ENCODE measurements at regions not wholly inside any gene's neighbourhood (a gene's known extent, or its start where the extent isn't known, plus 50 kb on each side); places are given as distances from the start of the nearest gene placed in this dataset.

DNA sequence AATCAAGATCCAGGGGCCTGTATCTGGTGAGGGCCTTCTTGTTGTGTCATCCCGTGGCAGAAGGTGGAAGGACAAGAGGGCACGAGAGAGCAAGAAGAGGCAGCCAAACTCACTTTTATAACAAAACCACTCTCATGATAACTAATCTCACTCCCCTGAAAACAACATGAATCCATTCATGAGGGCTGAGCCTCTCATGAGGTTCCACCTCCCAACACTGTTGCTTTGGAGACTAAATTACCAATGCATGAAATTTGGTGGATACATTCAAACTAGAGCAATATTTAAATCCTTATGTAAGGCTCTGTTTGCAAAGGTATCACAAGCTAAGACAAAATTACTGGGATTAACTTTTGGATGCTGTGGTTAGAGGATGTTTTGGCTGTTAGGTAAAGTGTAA is 470.1 kb upstream of the NOVA1 start:
- FAIRE-seq (no peak), DNase-seq (no peak)
- no peaks in the 10 kb centered on the region for H3K4me1 ChIP-seq (ENCODE audit: control insufficient read depth in 3 of 3, insufficient read depth in 2 of 3, low read depth in 1 of 3, low read length in 2 of 3)
- H3K4me3 ChIP-seq (ENCODE audit: low read depth in 1 of 3, low read length in 3 of 3): no peak overlapping the region
- H3K27ac ChIP-seq (ENCODE audit: low read depth in 1 of 3, low read length in 2 of 3): no peak overlapping the region
- no peaks in the 10 kb centered on the region for H3K9me3 ChIP-seq (ENCODE audit: control insufficient read depth in 2 of 2, insufficient read depth in 1 of 2, low read depth in 1 of 2, low read length in 1 of 2)
- H3K36me3 ChIP-seq (ENCODE audit: control insufficient read depth in 3 of 3, insufficient read depth in 2 of 3, low read depth in 1 of 3, low read length in 3 of 3): no peaks in the 10 kb centered on the region
- no peaks in the 10 kb centered on the region for H3K27me3 ChIP-seq (ENCODE audit: control insufficient read depth in 3 of 3, insufficient read depth in 3 of 3, low read length in 3 of 3)
- 76 to 88% (median 83%) methylated on average over 2 of the region's 2 CpGs for WGBS, 3 donors

DNA sequence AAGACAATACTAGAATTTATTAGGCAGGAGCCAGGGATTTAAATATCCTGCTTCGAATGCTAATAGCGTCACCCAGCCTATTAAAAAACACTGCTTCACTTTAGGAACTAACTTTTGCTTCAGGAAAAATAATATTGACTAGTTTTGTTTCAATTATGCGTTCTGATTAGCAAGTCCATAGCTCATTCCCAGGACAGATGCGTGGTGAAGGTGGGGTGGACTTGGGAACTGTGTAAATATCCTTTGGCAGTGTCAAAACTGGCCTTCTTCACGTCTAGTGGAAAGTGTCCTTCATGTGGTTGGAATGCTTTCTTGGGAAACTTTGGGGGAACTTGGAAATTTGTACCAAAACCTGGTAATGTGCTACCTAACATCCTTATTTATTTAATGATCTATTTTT is 474.8 kb upstream of the NOVA1 start:
- DNase-seq (no peak), FAIRE-seq (no peak)
- no peaks in the 10 kb centered on the region for H3K27me3 ChIP-seq (ENCODE audit: control insufficient read depth in 3 of 3, insufficient read depth in 3 of 3, low read length in 3 of 3)
- 39 to 68% (median 44%) methylated on average over 5 of the region's 5 CpGs for WGBS, 3 donors
- H3K9me3 ChIP-seq (ENCODE audit: control insufficient read depth in 2 of 2, insufficient read depth in 1 of 2, low read depth in 1 of 2, low read length in 1 of 2): no peaks in the 10 kb centered on the region
- no peak overlapping the region for H3K4me3 ChIP-seq (ENCODE audit: low read depth in 1 of 3, low read length in 3 of 3)
- H3K27ac ChIP-seq (ENCODE audit: low read depth in 1 of 3, low read length in 2 of 3): no peak overlapping the region
- H3K36me3 ChIP-seq (ENCODE audit: control insufficient read depth in 3 of 3, insufficient read depth in 2 of 3, low read depth in 1 of 3, low read length in 3 of 3): no peaks in the 10 kb centered on the region
- H3K4me1 ChIP-seq (ENCODE audit: control insufficient read depth in 3 of 3, insufficient read depth in 2 of 3, low read depth in 1 of 3, low read length in 2 of 3): no peaks in the 10 kb centered on the region

- H3K9me3 ChIP-seq (ENCODE audit: control insufficient read depth in 2 of 2, insufficient read depth in 1 of 2, low read depth in 1 of 2, low read length in 1 of 2): no peaks in the 10 kb centered on the region
- no peaks in the 10 kb centered on the region for H3K4me1 ChIP-seq (ENCODE audit: control insufficient read depth in 3 of 3, insufficient read depth in 2 of 3, low read depth in 1 of 3, low read length in 2 of 3)
- DNase-seq (no peak), FAIRE-seq (no peak)
- 83 to 95% (median 93%) methylated on average over 1 of the region's 1 CpG for WGBS, 3 donors
- H3K27me3 ChIP-seq (ENCODE audit: control insufficient read depth in 3 of 3, insufficient read depth in 3 of 3, low read length in 3 of 3): no peaks in the 10 kb centered on the region
- no peak overlapping the region for H3K4me3 ChIP-seq (ENCODE audit: low read depth in 1 of 3, low read length in 3 of 3)
- no peaks in the 10 kb centered on the region for H3K36me3 ChIP-seq (ENCODE audit: control insufficient read depth in 3 of 3, insufficient read depth in 2 of 3, low read depth in 1 of 3, low read length in 3 of 3)
- no peak overlapping the region for H3K27ac ChIP-seq (ENCODE audit: low read depth in 1 of 3, low read length in 2 of 3)
These were observed 477.7 kb upstream of the NOVA1 start for GRCh38 chr14:27075503-27075902.

GRCh38 chr14:27077214-27077613 is 479.4 kb upstream of the NOVA1 start:
- FAIRE-seq (no peak), DNase-seq (no peak)
- 59 to 73% (median 60%) methylated on average over 1 of the region's 1 CpG for WGBS, 3 donors

DNA sequence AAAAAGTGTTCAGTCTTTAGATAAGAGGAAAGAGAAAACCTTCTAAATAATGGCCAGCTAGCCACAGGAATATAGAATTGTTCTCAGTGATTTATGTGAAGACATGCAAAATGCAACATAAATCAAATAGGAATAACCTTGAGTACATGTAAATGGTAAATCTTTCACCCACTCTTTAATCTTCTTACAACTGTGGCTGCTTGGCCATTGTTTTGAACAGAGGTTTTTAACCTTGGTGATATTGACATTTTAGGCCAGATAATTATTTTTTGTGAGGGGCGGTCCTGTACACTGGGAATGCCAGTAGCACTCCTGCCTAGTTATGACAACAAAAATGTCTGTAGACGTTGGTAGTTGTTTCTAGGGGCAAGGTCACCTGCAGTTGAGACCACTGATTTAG is 479.9 kb upstream of the NOVA1 start:
- H3K27me3 ChIP-seq (ENCODE audit: control insufficient read depth in 3 of 3, insufficient read depth in 3 of 3, low read length in 3 of 3): no peaks in the 10 kb centered on the region
- H3K36me3 ChIP-seq (ENCODE audit: control insufficient read depth in 3 of 3, insufficient read depth in 2 of 3, low read depth in 1 of 3, low read length in 3 of 3): no peaks in the 10 kb centered on the region
- WGBS, 3 donors: 5 to 38% (median 12%) methylated on average over 2 of the region's 2 CpGs
- no peaks in the 10 kb centered on the region for H3K9me3 ChIP-seq (ENCODE audit: control insufficient read depth in 2 of 2, insufficient read depth in 1 of 2, low read depth in 1 of 2, low read length in 1 of 2)
- DNase-seq: no peak
- no peak overlapping the region for H3K4me3 ChIP-seq (ENCODE audit: low read depth in 1 of 3, low read length in 3 of 3)
- no peak overlapping the region for H3K27ac ChIP-seq (ENCODE audit: low read depth in 1 of 3, low read length in 2 of 3)
- H3K4me1 ChIP-seq (ENCODE audit: control insufficient read depth in 3 of 3, insufficient read depth in 2 of 3, low read depth in 1 of 3, low read length in 2 of 3): no peaks in the 10 kb centered on the region
- FAIRE-seq: no peak

More at GRCh38 chr14:27077214-27077613, 479.4 kb upstream of the NOVA1 start:
- H3K36me3 ChIP-seq (ENCODE audit: control insufficient read depth in 3 of 3, insufficient read depth in 2 of 3, low read depth in 1 of 3, low read length in 3 of 3): no peaks in the 10 kb centered on the region
- no peak overlapping the region for H3K4me3 ChIP-seq (ENCODE audit: low read depth in 1 of 3, low read length in 3 of 3)
- no peaks in the 10 kb centered on the region for H3K27me3 ChIP-seq (ENCODE audit: control insufficient read depth in 3 of 3, insufficient read depth in 3 of 3, low read length in 3 of 3)
- H3K4me1 ChIP-seq (ENCODE audit: control insufficient read depth in 3 of 3, insufficient read depth in 2 of 3, low read depth in 1 of 3, low read length in 2 of 3): no peaks in the 10 kb centered on the region
- no peaks in the 10 kb centered on the region for H3K9me3 ChIP-seq (ENCODE audit: control insufficient read depth in 2 of 2, insufficient read depth in 1 of 2, low read depth in 1 of 2, low read length in 1 of 2)
- H3K27ac ChIP-seq (ENCODE audit: low read depth in 1 of 3, low read length in 2 of 3): no peak overlapping the region

- H3K27me3 ChIP-seq (ENCODE audit: control insufficient read depth in 3 of 3, insufficient read depth in 3 of 3, low read length in 3 of 3): no peaks in the 10 kb centered on the region
- H3K4me1 ChIP-seq (ENCODE audit: control insufficient read depth in 3 of 3, insufficient read depth in 2 of 3, low read depth in 1 of 3, low read length in 2 of 3): no peaks in the 10 kb centered on the region
- FAIRE-seq: no peak
- WGBS, 3 donors: 65 to 77% (median 75%) methylated on average over 4 of the region's 4 CpGs
- no peak for DNase-seq
- H3K27ac ChIP-seq (ENCODE audit: low read depth in 1 of 3, low read length in 2 of 3): no peak overlapping the region
- H3K4me3 ChIP-seq (ENCODE audit: low read depth in 1 of 3, low read length in 3 of 3): no peak overlapping the region
- H3K36me3 ChIP-seq (ENCODE audit: control insufficient read depth in 3 of 3, insufficient read depth in 2 of 3, low read depth in 1 of 3, low read length in 3 of 3): no peaks in the 10 kb centered on the region
- no peaks in the 10 kb centered on the region for H3K9me3 ChIP-seq (ENCODE audit: control insufficient read depth in 2 of 2, insufficient read depth in 1 of 2, low read depth in 1 of 2, low read length in 1 of 2)
These were observed 480.4 kb upstream of the NOVA1 start for GRCh38 chr14:27078191-27078590.

DNA sequence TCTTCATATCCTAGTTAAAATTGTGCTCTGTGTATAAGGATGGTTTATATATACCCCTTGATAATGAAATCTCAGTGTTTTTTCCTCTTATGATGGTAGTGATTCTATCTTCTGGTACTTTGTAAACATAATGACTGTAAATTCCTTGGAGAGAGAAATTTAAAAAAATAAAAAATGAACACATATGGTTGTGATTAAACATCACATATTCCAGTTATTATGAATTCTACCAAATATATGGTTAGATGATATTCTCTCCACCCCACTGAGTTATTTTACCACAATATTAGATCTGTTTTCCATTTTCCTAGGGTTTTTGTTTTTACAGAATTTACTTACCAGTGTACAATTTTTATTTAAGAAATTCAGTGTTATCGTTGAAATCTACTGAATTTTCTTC is 481.9 kb upstream of the NOVA1 start:
- 88 to 93% (median 91%) methylated on average over 1 of the region's 1 CpG for WGBS, 3 donors
- H3K27ac ChIP-seq (ENCODE audit: low read depth in 1 of 3, low read length in 2 of 3): no peak overlapping the region
- DNase-seq (no peak), FAIRE-seq (no peak)
- no peak overlapping the region for H3K4me3 ChIP-seq (ENCODE audit: low read depth in 1 of 3, low read length in 3 of 3)
- H3K36me3 ChIP-seq (ENCODE audit: control insufficient read depth in 3 of 3, insufficient read depth in 2 of 3, low read depth in 1 of 3, low read length in 3 of 3): no peaks in the 10 kb centered on the region
- H3K4me1 ChIP-seq (ENCODE audit: control insufficient read depth in 3 of 3, insufficient read depth in 2 of 3, low read depth in 1 of 3, low read length in 2 of 3): no peaks in the 10 kb centered on the region
- H3K27me3 ChIP-seq (ENCODE audit: control insufficient read depth in 3 of 3, insufficient read depth in 3 of 3, low read length in 3 of 3): no peaks in the 10 kb centered on the region
- H3K9me3 ChIP-seq (ENCODE audit: control insufficient read depth in 2 of 2, insufficient read depth in 1 of 2, low read depth in 1 of 2, low read length in 1 of 2): peaks cover 0 to 1% of the 10 kb centered on the region in 2 donors

DNA sequence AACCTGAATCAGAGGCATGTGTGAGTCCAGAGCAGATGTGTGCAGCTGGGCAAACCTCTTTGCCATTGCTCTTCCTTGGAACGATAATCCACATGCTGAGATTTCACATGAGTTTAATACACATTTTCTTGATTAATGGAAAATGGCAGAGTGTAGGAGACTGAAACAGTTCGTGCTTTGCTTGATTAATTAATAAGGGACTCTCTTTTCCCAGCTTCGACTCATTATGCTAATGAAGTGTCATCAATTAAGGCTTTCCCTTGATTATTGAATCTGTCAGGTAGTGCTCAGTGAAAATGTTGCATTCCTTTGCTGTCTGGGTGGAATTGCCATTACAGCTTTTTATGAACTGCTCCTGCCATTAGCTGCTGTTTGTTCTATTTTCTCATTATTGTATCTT is 487.7 kb upstream of the NOVA1 start:
- FAIRE-seq (no peak), DNase-seq (no peak)
- H3K27me3 ChIP-seq (ENCODE audit: control insufficient read depth in 3 of 3, insufficient read depth in 3 of 3, low read length in 3 of 3): no peaks in the 10 kb centered on the region
- no peaks in the 10 kb centered on the region for H3K36me3 ChIP-seq (ENCODE audit: control insufficient read depth in 3 of 3, insufficient read depth in 2 of 3, low read depth in 1 of 3, low read length in 3 of 3)
- H3K4me3 ChIP-seq (ENCODE audit: low read depth in 1 of 3, low read length in 3 of 3): no peak overlapping the region
- H3K9me3 ChIP-seq (ENCODE audit: control insufficient read depth in 2 of 2, insufficient read depth in 1 of 2, low read depth in 1 of 2, low read length in 1 of 2): peaks cover 0 to 1% of the 10 kb centered on the region in 2 donors
- WGBS, 3 donors: 41 to 51% (median 49%) methylated on average over 3 of the region's 3 CpGs
- H3K4me1 ChIP-seq (ENCODE audit: control insufficient read depth in 3 of 3, insufficient read depth in 2 of 3, low read depth in 1 of 3, low read length in 2 of 3): no peaks in the 10 kb centered on the region
- no peak overlapping the region for H3K27ac ChIP-seq (ENCODE audit: low read depth in 1 of 3, low read length in 2 of 3)

DNA sequence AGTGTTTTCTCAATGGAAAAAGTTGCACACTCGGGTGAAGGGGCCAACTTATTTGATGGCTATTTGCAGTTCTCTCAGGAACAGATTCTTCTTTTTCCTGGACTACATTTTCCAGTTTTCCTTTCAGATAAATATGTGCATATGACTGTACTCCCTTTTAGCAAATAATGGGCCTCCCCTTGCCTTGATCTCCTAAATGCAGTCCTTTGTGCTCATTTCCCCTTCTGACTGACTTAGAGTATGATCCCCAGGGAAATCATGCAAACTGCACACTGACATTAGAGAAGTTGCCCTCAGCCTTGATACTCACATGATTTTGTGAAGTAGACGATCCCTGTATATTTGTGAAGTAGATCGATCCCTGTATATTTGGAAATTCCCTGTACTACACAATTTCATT is 492.9 kb upstream of the NOVA1 start:
- 71 to 78% (median 77%) methylated on average over 3 of the region's 3 CpGs for WGBS, 3 donors
- H3K4me3 ChIP-seq (ENCODE audit: low read depth in 1 of 3, low read length in 3 of 3): no peak overlapping the region

More for the DNA sequence above, 492.9 kb upstream of the NOVA1 start:
- no peak for DNase-seq
- H3K27me3 ChIP-seq (ENCODE audit: control insufficient read depth in 3 of 3, insufficient read depth in 3 of 3, low read length in 3 of 3): no peaks in the 10 kb centered on the region
- H3K4me1 ChIP-seq (ENCODE audit: control insufficient read depth in 3 of 3, insufficient read depth in 2 of 3, low read depth in 1 of 3, low read length in 2 of 3): no peaks in the 10 kb centered on the region
- H3K27ac ChIP-seq (ENCODE audit: low read depth in 1 of 3, low read length in 2 of 3): no peak overlapping the region
- FAIRE-seq: no peak
- H3K9me3 ChIP-seq (ENCODE audit: control insufficient read depth in 2 of 2, insufficient read depth in 1 of 2, low read depth in 1 of 2, low read length in 1 of 2): no peaks in the 10 kb centered on the region
- no peaks in the 10 kb centered on the region for H3K36me3 ChIP-seq (ENCODE audit: control insufficient read depth in 3 of 3, insufficient read depth in 2 of 3, low read depth in 1 of 3, low read length in 3 of 3)
